Astrocyte of the spinal cord (primary cell): ENCODE measurements at regions not wholly inside any gene's neighbourhood (a gene's known extent, or its start where the extent isn't known, plus 50 kb on each side); places are given as distances from the start of the nearest gene placed in this dataset.

ENCODE experiments used
- DNase-seq: peaks from one replicate; pipeline ENCODE4 v3.0.0; 2011; ENCODE audit warnings: low read depth, low spot score
- H3K4me3 ChIP-seq: 2 replicates; pipeline ENCODE4 v1.5.1; 2011; ENCODE audit warnings: low read depth, mild to moderate bottlenecking, low read length, moderate library complexity
- CTCF ChIP-seq: IDR thresholded peaks from 2 replicates; pipeline ENCODE4 v1.5.1; 2012; ENCODE audit warnings: low read depth, mild to moderate bottlenecking, low read length, inconsistent platforms
- in situ Hi-C: cut with HindIII; loops from 2 replicates; pipeline ENCODE4 v1.10.0; 2017; ENCODE audit warnings: low sequenced_read_pairs

DNA sequence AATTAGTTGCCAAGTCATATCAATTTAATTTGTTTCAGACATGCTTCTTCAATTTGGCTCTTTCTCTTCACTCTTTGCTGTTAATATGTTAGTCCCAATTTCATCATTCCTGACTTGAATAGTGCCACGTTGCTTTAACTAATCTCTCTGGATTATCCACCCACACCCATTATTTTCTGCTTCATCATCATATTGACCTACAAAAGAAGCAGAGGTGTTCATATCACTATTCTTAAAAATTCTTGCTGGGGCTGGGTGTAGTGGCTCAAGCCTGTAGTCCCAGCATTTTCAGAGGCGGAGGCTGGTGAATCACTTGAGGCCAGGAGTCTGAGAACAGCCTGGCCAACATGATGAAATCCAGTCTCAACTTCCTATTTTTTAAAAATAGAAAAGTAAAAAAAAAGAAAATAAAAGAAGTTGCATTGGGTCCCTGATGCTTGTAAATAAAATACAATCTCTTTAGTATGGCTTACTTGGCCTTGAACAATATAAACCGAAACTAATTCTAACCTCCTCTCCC is 65.7 kb upstream of the KCNIP4 start:
- H3K4me3 ChIP-seq = no peak overlapping the region
- no peak for DNase-seq
- in situ Hi-C loops = no loop called here

GRCh38 chr4:22003878-22004277 is 55.3 kb upstream of the KCNIP4 start:
- no peak for TF ChIP-seq CTCF
- H3K4me3 ChIP-seq = no peak overlapping the region
- no peak for DNase-seq
- in situ Hi-C loops = no loop called here

More for the DNA sequence above, 65.7 kb upstream of the KCNIP4 start:
- no peak for TF ChIP-seq CTCF
